ENCODE measurements at regions not wholly inside any gene's neighbourhood (a gene's known extent, or its start where the extent isn't known, plus 50 kb on each side); places are given as distances from the start of the nearest gene placed in this dataset.

DNA sequence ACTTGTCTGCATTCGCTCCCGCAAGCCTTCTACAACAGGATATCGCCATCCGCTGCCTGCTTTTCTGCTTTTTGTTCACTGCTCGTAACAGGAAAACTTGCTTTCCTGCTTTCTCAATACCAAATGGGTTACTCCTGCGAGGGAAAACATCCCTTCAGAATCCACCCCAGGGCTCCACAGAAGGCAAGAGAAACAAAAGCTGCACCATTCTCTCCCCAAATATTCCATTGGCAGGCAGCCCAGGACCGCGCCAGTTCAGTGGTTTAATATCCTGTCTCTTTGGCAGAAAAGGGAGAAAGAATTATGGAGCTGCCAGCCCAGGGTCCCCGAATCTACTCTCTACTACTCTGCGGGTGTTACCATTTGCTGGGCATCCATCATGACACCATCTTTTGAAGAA is 84.7 kb upstream of the DOCK9 start:
- Histone ChIP-seq H3K27me3 (ENCODE audit: control insufficient read depth, insufficient read depth, low read length) (no peaks in the 10 kb centered on the region), H3K4me3 (ENCODE audit: low read depth, low read length) (no peak overlapping the region), H2AFZ (no peak overlapping the region), H3K4me1 (peaks cover 3% of the 10 kb centered on the region), H3K36me3 (ENCODE audit: control insufficient read depth, insufficient read depth, low read length) (no peaks in the 10 kb centered on the region), H3K4me2 (ENCODE audit: low read length) (no peak overlapping the region), H3K9ac (no peak overlapping the region), H3K79me2 (no peaks in the 10 kb centered on the region), H3K27ac (peak overlapping the region; percentile 32), H3K9me3 (ENCODE audit: control insufficient read depth, low read length) (no peaks in the 10 kb centered on the region)
- TF ChIP-seq, protein P1, sequence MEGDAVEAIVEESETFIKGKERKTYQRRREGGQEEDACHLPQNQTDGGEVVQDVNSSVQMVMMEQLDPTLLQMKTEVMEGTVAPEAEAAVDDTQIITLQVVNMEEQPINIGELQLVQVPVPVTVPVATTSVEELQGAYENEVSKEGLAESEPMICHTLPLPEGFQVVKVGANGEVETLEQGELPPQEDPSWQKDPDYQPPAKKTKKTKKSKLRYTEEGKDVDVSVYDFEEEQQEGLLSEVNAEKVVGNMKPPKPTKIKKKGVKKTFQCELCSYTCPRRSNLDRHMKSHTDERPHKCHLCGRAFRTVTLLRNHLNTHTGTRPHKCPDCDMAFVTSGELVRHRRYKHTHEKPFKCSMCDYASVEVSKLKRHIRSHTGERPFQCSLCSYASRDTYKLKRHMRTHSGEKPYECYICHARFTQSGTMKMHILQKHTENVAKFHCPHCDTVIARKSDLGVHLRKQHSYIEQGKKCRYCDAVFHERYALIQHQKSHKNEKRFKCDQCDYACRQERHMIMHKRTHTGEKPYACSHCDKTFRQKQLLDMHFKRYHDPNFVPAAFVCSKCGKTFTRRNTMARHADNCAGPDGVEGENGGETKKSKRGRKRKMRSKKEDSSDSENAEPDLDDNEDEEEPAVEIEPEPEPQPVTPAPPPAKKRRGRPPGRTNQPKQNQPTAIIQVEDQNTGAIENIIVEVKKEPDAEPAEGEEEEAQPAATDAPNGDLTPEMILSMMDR (IDR thresholded peaks at IDR 0.05), result no peak

DNA sequence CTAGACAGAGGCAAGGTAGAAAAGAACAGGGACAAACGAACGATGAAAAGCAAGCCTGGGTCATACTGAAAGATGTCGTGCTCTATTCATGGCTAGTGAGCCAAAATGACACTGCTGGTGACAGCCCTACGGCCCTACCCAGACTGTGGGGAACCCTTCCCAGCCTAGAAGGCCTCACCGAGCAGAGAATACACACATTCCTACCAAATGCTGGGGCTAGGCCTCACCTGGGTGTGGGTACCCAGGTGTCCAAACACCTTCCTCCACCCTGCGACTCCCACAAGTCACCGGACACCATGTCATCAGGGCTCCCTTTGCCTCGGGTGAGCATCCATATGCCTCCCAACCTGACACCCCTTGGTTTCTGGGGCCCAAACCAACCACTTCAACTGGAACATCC is 85.3 kb upstream of the DOCK9 start:
- H3K79me2 ChIP-seq, result no peaks in the 10 kb centered on the region
- no peaks in the 10 kb centered on the region for H3K9me3 ChIP-seq (ENCODE audit: control insufficient read depth, low read length)
- H3K9ac ChIP-seq, result no peak overlapping the region
- TF ChIP-seq, protein P1 (IDR thresholded peaks at IDR 0.05), result no peak
- no peak overlapping the region for H3K4me3 ChIP-seq (ENCODE audit: low read depth, low read length)
- H3K4me2 ChIP-seq (ENCODE audit: low read length), result no peak overlapping the region
- no peaks in the 10 kb centered on the region for H3K27me3 ChIP-seq (ENCODE audit: control insufficient read depth, insufficient read depth, low read length)
- H3K27ac ChIP-seq, result peak overlapping the region; percentile 32
- H3K4me1 ChIP-seq, result peaks cover 3% of the 10 kb centered on the region
- no peaks in the 10 kb centered on the region for H3K36me3 ChIP-seq (ENCODE audit: control insufficient read depth, insufficient read depth, low read length)
- no peak overlapping the region for H2AFZ ChIP-seq

DNA sequence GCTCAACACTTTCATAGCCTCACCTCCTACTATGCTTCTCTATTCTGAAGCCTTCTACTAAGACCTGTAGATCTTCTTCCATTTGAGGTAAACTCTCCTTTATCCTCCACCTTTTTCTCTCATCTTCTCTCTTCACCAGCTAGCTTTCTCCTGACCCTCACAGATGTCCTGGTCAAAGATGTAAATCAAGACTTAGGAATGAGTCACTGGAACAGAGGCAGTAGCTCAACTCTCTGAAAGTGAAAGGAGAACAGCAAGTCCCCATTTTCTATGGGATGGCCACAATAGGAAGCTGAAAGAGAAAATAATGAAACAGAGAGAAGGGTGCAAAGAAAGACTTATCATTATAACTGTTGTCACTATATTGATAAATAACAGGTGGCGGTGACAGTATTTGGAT is 86.1 kb upstream of the DOCK9 start:
- Histone ChIP-seq H3K9ac (no peak overlapping the region), H2AFZ (no peak overlapping the region), H3K4me2 (ENCODE audit: low read length) (no peak overlapping the region), H3K27me3 (ENCODE audit: control insufficient read depth, insufficient read depth, low read length) (no peaks in the 10 kb centered on the region), H3K4me3 (ENCODE audit: low read depth, low read length) (no peak overlapping the region), H3K4me1 (peaks cover 3% of the 10 kb centered on the region), H3K36me3 (ENCODE audit: control insufficient read depth, insufficient read depth, low read length) (no peaks in the 10 kb centered on the region), H3K79me2 (no peaks in the 10 kb centered on the region), H3K9me3 (ENCODE audit: control insufficient read depth, low read length) (no peaks in the 10 kb centered on the region), H3K27ac (no peak overlapping the region)
- TF ChIP-seq, protein P1 (IDR thresholded peaks at IDR 0.05), result no peak

DNA sequence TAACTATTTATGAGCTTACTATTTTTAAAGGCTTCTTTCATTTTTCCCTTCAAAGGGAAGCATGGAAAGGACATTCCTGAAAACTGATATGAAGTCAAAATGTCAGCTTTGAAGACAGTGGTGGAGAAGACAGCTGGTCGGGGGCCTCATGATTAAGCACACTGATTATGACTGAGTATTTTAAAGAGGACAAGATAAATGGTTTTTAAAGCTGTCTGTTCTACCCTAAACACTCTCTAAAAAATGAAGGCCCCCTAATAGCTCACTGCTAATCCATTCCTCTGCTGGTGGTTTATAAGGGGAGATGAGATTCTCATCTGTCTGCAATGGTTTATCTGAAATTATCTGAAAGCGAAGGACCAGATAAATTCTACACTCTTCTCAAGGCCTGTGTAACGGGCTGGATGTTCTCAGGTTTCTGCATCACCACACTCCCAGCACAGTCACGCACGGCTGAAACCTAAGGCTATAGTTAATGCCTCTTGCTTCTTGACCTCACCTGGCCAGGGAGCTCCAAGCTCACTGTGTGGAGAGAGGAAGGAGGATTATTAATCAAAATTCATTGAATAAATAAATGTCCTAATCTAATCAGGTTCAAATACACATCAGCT is 86.9 kb upstream of the DOCK9 start:
- Histone ChIP-seq H3K4me3 (ENCODE audit: low read depth, low read length) (no peak overlapping the region), H3K9ac (no peak overlapping the region)
- TF ChIP-seq, protein P1 (IDR thresholded peaks at IDR 0.05), result no peak

More for the DNA sequence above, 86.9 kb upstream of the DOCK9 start:
- Histone ChIP-seq H3K27me3 (ENCODE audit: control insufficient read depth, insufficient read depth, low read length) (no peaks in the 10 kb centered on the region), H3K9me3 (ENCODE audit: control insufficient read depth, low read length) (no peaks in the 10 kb centered on the region), H3K27ac (no peak overlapping the region), H3K79me2 (no peaks in the 10 kb centered on the region), H3K4me1 (peaks cover 3% of the 10 kb centered on the region), H3K4me2 (ENCODE audit: low read length) (no peak overlapping the region), H3K36me3 (ENCODE audit: control insufficient read depth, insufficient read depth, low read length) (no peaks in the 10 kb centered on the region), H2AFZ (no peak overlapping the region)

All from parathyroid adenoma (tissue), 2 donors.